Neural progenitor cell (in vitro differentiated cells): ENCODE measurements at regions not wholly inside any gene's neighbourhood (a gene's known extent, or its start where the extent isn't known, plus 50 kb on each side); places are given as distances from the start of the nearest gene placed in this dataset.

Source experiments
- EZH2 ChIP-seq: fragments of 200-600 bp; sonication (generic); IDR thresholded peaks from 2 replicates; pipeline ENCODE4 v1.6.1; 2017; ENCODE audit warnings: antibody characterized with exemption, mild to moderate bottlenecking, moderate library complexity
- TF ChIP-seq, protein P1 (sequence below): fragments of 200-600 bp; sonication (generic); IDR thresholded peaks from 2 replicates; pipeline ENCODE4 v1.5.1; 2017; ENCODE audit warnings: antibody characterized with exemption, mild to moderate bottlenecking

GRCh38 chr4:96097040-96097607 is 257.2 kb downstream of the PDHA2 start:
- TF ChIP-seq, protein P1, sequence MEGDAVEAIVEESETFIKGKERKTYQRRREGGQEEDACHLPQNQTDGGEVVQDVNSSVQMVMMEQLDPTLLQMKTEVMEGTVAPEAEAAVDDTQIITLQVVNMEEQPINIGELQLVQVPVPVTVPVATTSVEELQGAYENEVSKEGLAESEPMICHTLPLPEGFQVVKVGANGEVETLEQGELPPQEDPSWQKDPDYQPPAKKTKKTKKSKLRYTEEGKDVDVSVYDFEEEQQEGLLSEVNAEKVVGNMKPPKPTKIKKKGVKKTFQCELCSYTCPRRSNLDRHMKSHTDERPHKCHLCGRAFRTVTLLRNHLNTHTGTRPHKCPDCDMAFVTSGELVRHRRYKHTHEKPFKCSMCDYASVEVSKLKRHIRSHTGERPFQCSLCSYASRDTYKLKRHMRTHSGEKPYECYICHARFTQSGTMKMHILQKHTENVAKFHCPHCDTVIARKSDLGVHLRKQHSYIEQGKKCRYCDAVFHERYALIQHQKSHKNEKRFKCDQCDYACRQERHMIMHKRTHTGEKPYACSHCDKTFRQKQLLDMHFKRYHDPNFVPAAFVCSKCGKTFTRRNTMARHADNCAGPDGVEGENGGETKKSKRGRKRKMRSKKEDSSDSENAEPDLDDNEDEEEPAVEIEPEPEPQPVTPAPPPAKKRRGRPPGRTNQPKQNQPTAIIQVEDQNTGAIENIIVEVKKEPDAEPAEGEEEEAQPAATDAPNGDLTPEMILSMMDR, result no peak
- TF ChIP-seq EZH2, result no peak
